ENCODE measurements at regions not wholly inside any gene's neighbourhood (a gene's known extent, or its start where the extent isn't known, plus 50 kb on each side); places are given as distances from the start of the nearest gene placed in this dataset.

- FAIRE-seq, result no peak
- no peak for ATAC-seq
- BruUV-seq (replicated peaks), result no TSS peak
- Histone ChIP-seq H3K9me3 (replicated peaks; ENCODE audit: control insufficient read depth, insufficient read depth, low read depth, low read length) (no peaks in the 10 kb centered on the region), H3K79me2 (ENCODE audit: control insufficient read depth, insufficient read depth, low read length) (no peaks in the 10 kb centered on the region), H3K27ac (ENCODE audit: extremely low read depth, low read depth, low read length) (no peak overlapping the region), H3K4me3 (no peak overlapping the region), H4K20me1 (replicated peaks; ENCODE audit: control insufficient read depth, insufficient read depth, low read length) (0 out of 2 replicates have a peak, but pooled peaks cover 2% of the 10 kb centered on the region), H3K4me2 (ENCODE audit: insufficient read depth, low read length) (no peak overlapping the region), H3K9ac (ENCODE audit: insufficient read depth in 1 of 2, low read depth in 2 of 2, low read length in 2 of 2) (no peak overlapping the region), H3K27me3 (ENCODE audit: control insufficient read depth in 2 of 2, insufficient read depth in 2 of 2, low read length in 2 of 2) (peaks cover 9 to 36% of the 10 kb centered on the region in 2 experiments), H3K9me1 (ENCODE audit: control insufficient read depth, insufficient read depth, low read length) (no peaks in the 10 kb centered on the region), H2AFZ (ENCODE audit: low read depth, low read length) (no peak overlapping the region), H3K4me1 (replicated peaks in 1 of 2; ENCODE audit: control insufficient read depth in 2 of 2, insufficient read depth in 2 of 2, low read length in 2 of 2) (no peaks in the 10 kb centered on the region), H3K36me3 (ENCODE audit: control insufficient read depth, insufficient read depth, low read length) (no peaks in the 10 kb centered on the region)
- no peak for TF ChIP-seq HNRNPK (IDR thresholded peaks at IDR 0.05; ENCODE audit: low read depth, low read length, poor library complexity, severe bottlenecking)
- TF ChIP-seq SLC30A9 (CRISPR knock-in tag; IDR thresholded peaks at IDR 0.05), result no peak
- no peak for TF ChIP-seq CHD2 (IDR thresholded peaks at IDR 0.05; ENCODE audit: low read depth, low read length)
- no peak for TF ChIP-seq ZFPM2 (CRISPR knock-in tag; IDR thresholded peaks at IDR 0.05)
- no peak for TF ChIP-seq ZNF316 (IDR thresholded peaks at IDR 0.05)
- TF ChIP-seq SP1 (CRISPR knock-in tag; IDR thresholded peaks at IDR 0.05), result no peak
- no peak for TF ChIP-seq NFRKB (IDR thresholded peaks at IDR 0.05; ENCODE audit: low read depth)
- no peak for TF ChIP-seq TAF15 (IDR thresholded peaks at IDR 0.05; ENCODE audit: low read depth, low read length)
- TF ChIP-seq CBX1 (IDR thresholded peaks at IDR 0.05; ENCODE audit: low read depth), result no peak
- no peak for TF ChIP-seq ZNF696 (CRISPR knock-in tag; conservative IDR thresholded peaks at IDR 0.05)
- no peak for TF ChIP-seq SRF (CRISPR knock-in tag; IDR thresholded peaks at IDR 0.05)
- no peak for TF ChIP-seq TAF7 (tag; IDR thresholded peaks at IDR 0.05)
- WGBS (ENCODE audit: insufficient coverage, low coverage, missing lambda C conversion rate), result 2% methylated on average over 3 of the region's 3 CpGs
- ChIA-PET CTCF (ENCODE audit: low intra/inter-chr PET ratio) (interaction anchor here (0.8 kb wide), 1 partner anchor 12 kb away, joined by 3 read pairs; no protein-coding TSS in a partner anchor), POLR2A (interaction anchor here (1.0 kb wide), 1 partner anchor 10 kb away, joined by 3 read pairs; no protein-coding TSS in a partner anchor)
- intact Hi-C loops (cut with micrococcal nuclease), result no loop called here
- no peak for DNase-seq (ENCODE audit: extremely low read depth in 1 of 4, low spot score in 3 of 4)
- in situ Hi-C loops (cut with MboI), result no loop called here
These were observed 56.3 kb upstream of the TNRC6A start for GRCh38 chr16:24673155-24673554.
